SH-SY5Y (cell line): ENCODE measurements at regions not wholly inside any gene's neighbourhood (a gene's known extent, or its start where the extent isn't known, plus 50 kb on each side); places are given as distances from the start of the nearest gene placed in this dataset.

ENCODE experiments used
- GATA2 ChIP-seq: IDR thresholded peaks from 2 replicates; pipeline ENCODE4 v1.6.1; 2011; ENCODE audit warnings: mild to moderate bottlenecking, low read depth, low read length
- GATA3 ChIP-seq: IDR thresholded peaks from 2 replicates; pipeline ENCODE4 v1.6.1; 2011; ENCODE audit warnings: low read depth, mild to moderate bottlenecking, low read length, moderate library complexity

DNA sequence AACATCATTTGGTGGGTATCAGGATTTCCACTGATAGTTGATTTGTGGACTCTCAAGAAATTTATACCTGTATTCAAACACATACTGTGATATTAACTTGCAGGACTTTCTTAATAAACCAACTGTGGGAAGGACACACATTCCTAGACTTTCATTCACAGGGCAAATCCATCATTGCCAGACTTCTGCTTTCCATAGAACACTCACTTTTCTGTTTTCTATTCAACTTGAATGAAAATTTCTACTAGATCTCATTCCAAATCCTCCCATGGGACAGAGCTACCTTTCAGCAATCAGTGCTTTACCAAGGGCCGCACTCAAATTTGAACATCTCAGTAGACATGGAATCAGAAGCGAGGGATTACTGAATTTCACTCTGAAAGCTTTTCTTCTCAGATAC lies 612.5 kb downstream of the IRS1 start:
- TF ChIP-seq GATA3 (no peak), GATA2 (no peak)
